ENCODE measurements at regions not wholly inside any gene's neighbourhood (a gene's known extent, or its start where the extent isn't known, plus 50 kb on each side); places are given as distances from the start of the nearest gene placed in this dataset.
"Not testable (repeated sequence)": the region's sequence is repeated elsewhere in the genome, so short reads cannot be mapped to it uniquely, and the experiment has no call there.

GRCh38 chr6:67884442-67884841 lies 750.6 kb upstream of the ADGRB3 start:
- no peak for TF ChIP-seq CTCF (IDR thresholded peaks at IDR 0.05; ENCODE audit: low read depth, low read length)
- Histone ChIP-seq H3K27ac (no peak overlapping the region), H3K27me3 (ENCODE audit: insufficient read depth, low read depth, severe bottlenecking) (no peaks in the 10 kb centered on the region), H3K36me3 (no peaks in the 10 kb centered on the region), H3K9me3 (ENCODE audit: severe bottlenecking) (no peaks in the 10 kb centered on the region), H3K4me3 (ENCODE audit: low read depth, low read length) (no peak overlapping the region)
- no peak for DNase-seq

DNA sequence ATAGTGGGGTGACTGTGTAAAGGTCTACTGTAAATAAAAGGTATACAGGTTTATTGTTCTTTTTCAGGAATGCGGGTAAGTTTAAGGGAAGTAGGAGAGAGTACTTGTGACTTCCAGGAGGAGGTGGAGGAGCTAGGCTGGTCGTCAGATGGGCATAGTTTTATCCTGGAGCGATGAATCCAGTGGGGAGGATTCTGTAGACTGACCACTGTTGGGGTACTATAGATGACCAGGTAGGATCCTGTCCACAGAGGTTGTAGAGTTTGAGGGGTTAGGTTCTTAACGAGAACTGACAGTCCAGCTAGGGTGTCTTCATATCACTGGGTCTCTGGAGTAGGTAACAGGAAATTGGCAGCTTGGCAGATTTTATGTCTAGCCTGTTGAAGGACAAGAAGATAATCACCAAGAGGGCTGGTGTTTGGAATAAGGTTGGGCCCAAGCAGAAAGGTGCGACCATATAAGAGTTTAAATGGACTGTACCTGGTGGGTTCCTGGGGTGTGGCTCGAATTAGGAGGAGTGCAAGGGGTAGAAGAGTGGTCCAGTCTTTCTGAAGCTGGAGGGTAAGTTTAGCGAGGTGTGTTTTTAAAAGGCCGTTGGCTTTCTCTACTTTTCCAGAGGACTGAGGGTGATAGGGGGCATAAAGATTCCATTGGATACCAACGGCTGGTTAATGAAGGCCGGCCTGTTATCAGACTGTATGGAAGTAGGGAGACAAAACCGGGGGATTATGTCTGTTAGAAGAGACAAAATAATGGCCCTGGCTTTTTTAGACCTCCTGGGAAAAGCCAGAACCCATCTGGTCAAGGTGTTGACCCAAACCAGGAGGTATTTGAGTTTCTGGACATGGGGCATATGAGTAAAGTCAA lies 751.3 kb upstream of the ADGRB3 start:
- Histone ChIP-seq H3K27ac (no peak overlapping the region), H3K27me3 (ENCODE audit: insufficient read depth, low read depth, severe bottlenecking) (no peaks in the 10 kb centered on the region), H3K4me3 (ENCODE audit: low read depth, low read length) (no peak overlapping the region), H3K36me3 (no peaks in the 10 kb centered on the region), H3K9me3 (ENCODE audit: severe bottlenecking) (no peaks in the 10 kb centered on the region)
- no peak for DNase-seq
- no peak for TF ChIP-seq CTCF (IDR thresholded peaks at IDR 0.05; ENCODE audit: low read depth, low read length)

GRCh38 chr6:67882436-67883311 lies 752.4 kb upstream of the ADGRB3 start:
- H3K27me3 ChIP-seq (ENCODE audit: insufficient read depth, low read depth, severe bottlenecking) = no peaks in the 10 kb centered on the region
- no peaks in the 10 kb centered on the region for H3K9me3 ChIP-seq (ENCODE audit: severe bottlenecking)
- no peak overlapping the region for H3K27ac ChIP-seq
- no peak for TF ChIP-seq CTCF (IDR thresholded peaks at IDR 0.05; ENCODE audit: low read depth, low read length)
- H3K36me3 ChIP-seq = no peaks in the 10 kb centered on the region
- DNase-seq = no peak
- no peak overlapping the region for H3K4me3 ChIP-seq (ENCODE audit: low read depth, low read length)

DNA sequence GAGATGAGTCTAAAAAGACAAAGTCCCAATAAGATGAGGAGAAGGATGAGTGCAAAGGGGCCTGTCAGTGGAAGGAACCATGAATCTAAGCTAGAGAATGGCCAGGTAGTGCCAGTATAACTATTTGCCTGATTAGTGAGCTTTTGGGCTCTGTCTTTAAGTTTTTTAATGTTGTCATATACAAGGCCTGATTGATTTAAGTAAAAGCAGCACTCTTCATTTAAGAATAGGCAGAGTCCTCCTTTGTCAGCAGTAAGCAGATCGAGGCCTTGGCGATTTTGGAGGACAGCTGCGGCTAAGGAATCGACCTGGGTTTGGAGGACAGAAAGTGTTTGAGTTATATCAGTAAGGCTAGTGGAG lies 753.4 kb upstream of the ADGRB3 start:
- TF ChIP-seq CTCF (IDR thresholded peaks at IDR 0.05; ENCODE audit: low read depth, low read length) = no peak
- no peaks in the 10 kb centered on the region for H3K9me3 ChIP-seq (ENCODE audit: severe bottlenecking)
- H3K36me3 ChIP-seq = no peaks in the 10 kb centered on the region
- no peak overlapping the region for H3K27ac ChIP-seq
- DNase-seq = no peak
- no peaks in the 10 kb centered on the region for H3K27me3 ChIP-seq (ENCODE audit: insufficient read depth, low read depth, severe bottlenecking)
- no peak overlapping the region for H3K4me3 ChIP-seq (ENCODE audit: low read depth, low read length)

DNA sequence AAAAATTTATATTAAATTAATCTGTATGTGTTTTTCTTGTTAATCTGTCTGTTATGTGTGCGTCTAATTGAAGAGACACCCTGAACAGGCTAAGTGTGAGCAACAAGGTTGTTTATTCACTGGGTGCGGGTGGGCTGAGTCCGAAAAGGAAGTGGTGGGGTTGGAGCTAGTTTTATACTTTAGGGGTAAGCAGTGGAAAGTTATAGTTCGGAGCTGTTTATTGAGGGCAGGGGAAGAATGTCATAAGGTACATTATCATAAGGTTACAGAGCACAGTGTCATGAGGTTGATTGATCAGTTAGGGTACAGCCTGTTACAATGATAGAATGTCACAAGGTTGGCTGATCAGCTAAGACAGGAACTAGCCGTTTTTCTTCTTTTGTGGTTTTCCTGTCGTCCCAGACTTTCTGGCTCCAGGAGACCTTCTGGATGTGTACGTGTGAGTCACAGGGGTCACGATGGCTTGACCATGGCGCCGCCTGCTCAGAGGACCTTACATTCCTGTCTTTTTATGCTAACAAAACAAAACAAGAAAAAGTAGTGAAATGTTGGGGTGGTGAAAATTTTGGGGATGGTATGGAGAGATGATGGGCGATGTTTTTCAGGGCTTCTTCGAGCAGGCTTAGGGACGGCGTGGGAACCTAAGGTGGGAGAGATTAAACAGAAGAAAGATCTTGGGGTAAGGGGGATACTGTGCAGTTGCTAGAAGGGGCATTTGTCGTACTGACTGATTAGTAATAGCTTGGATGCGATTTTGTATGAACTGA lies 754.0 kb upstream of the ADGRB3 start:
- H3K36me3 ChIP-seq = no peaks in the 10 kb centered on the region
- DNase-seq = no peak
- no peaks in the 10 kb centered on the region for H3K9me3 ChIP-seq (ENCODE audit: severe bottlenecking)
- no peak overlapping the region for H3K4me3 ChIP-seq (ENCODE audit: low read depth, low read length)
- no peaks in the 10 kb centered on the region for H3K27me3 ChIP-seq (ENCODE audit: insufficient read depth, low read depth, severe bottlenecking)
- no peak for TF ChIP-seq CTCF (IDR thresholded peaks at IDR 0.05; ENCODE audit: low read depth, low read length)
- no peak overlapping the region for H3K27ac ChIP-seq

DNA sequence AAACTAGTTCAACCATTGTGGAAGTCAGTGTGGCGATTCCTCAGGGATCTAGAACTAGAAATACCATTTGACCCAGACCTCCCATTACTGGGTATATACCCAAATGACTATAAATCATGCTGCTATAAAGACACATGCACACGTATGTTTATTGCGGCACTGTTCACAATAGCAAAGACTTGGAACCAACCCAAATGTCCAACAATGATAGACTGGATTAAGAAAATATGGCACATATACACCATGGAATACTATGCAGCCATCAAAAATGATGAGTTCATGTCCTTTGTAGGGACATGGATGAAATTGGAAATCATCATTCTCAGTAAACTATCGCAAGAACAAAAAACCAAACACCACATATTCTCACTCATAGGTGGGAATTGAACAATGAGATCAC lies 754.7 kb upstream of the ADGRB3 start:
- not testable (repeated sequence) for H3K9me3 ChIP-seq (ENCODE audit: severe bottlenecking); H3K27me3 ChIP-seq (ENCODE audit: insufficient read depth, low read depth, severe bottlenecking); H3K36me3 ChIP-seq; H3K27ac ChIP-seq; H3K4me3 ChIP-seq (ENCODE audit: low read depth, low read length); DNase-seq

- H3K27me3 ChIP-seq (ENCODE audit: insufficient read depth, low read depth, severe bottlenecking); DNase-seq; H3K9me3 ChIP-seq (ENCODE audit: severe bottlenecking); H3K4me3 ChIP-seq (ENCODE audit: low read depth, low read length); H3K27ac ChIP-seq; H3K36me3 ChIP-seq: not testable (repeated sequence)
Measured at GRCh38 chr6:67879928-67880327, 755.2 kb upstream of the ADGRB3 start.

- H3K36me3 ChIP-seq; H3K9me3 ChIP-seq (ENCODE audit: severe bottlenecking); H3K27ac ChIP-seq; H3K4me3 ChIP-seq (ENCODE audit: low read depth, low read length); H3K27me3 ChIP-seq (ENCODE audit: insufficient read depth, low read depth, severe bottlenecking); DNase-seq: not testable (repeated sequence)
Measured at GRCh38 chr6:67879105-67879904, 755.8 kb upstream of the ADGRB3 start.
